HG03342 (cell line): ENCODE measurements at regions not wholly inside any gene's neighbourhood (a gene's known extent, or its start where the extent isn't known, plus 50 kb on each side); places are given as distances from the start of the nearest gene placed in this dataset.
"Not testable (repeated sequence)": the region's sequence is repeated elsewhere in the genome, so short reads cannot be mapped to it uniquely, and the experiment has no call there.

ENCODE experiments used
- ATAC-seq: cut with Tn5 transposase; IDR thresholded peaks from one replicate; pipeline ENCODE4 v1.9.1; 2021; ENCODE audit warnings: mild to moderate bottlenecking, moderate library complexity; ENCODE audit not compliant: unreplicated experiment

- ATAC-seq, result no peak
Observed at GRCh38 chr1:47656719-47657685, 219.2 kb downstream of the FOXD2 start.

DNA sequence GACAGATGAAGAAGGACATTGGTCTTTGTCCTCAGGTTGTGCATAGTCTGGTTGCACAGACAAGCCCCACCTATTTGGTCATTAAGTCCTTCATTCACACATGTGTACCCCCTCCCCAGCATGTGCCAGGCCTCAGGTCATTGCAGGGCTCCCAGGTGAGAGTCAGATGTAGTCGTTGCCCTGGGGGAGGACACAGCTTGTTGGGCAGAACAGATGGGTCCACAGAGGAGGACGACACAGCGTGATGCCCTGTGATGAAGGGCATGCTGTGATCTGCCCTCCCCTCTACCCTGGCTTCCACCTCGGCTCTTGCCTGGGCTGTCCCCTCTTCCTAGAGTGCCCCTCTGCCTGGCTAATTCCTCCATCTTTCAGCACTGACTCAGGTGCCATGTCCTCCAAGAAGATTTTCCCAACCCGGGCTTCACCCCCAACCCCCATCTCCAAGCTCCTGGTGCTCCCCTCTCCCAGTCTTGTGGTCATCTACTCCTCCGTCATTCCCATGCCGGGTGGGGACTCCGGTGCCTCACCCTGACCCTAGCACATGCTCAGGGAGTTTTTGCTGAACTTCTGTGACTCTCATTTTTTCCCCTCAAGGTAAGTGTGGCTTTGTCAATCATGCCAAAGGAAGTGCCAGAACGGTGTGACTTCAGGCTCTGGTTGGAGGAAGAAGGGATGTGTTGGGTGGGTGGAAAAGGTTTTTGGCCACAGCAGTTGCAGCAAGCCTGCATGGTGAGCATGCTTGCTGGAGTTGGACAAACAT lies 220.5 kb downstream of the FOXD2 start:
- ATAC-seq, result no peak

DNA sequence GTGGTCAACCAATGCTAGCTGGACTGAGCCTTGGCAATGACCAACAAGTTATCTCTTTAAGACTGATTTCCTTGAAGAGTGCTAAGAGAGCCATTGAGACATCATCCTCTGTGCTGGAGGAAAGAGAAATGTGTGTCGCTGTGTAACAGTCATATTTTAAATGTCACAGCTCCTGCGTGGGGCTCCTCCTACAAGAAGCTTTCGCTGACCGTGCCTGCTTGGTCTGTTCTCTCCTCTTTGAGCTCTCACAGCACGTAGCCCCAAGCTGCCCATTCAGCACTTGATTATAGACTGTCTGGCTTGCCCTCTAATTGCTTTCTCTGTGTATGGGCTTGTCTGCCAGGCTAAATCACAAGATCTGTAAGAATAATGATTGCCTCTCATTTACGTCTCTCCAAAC lies 221.3 kb downstream of the FOXD2 start:
- ATAC-seq, result no peak

GRCh38 chr1:47660622-47661021 lies 222.8 kb downstream of the FOXD2 start:
- ATAC-seq, result no peak

- ATAC-seq, result no peak
Observed at GRCh38 chr1:47661040-47661439, 223.2 kb downstream of the FOXD2 start.

DNA sequence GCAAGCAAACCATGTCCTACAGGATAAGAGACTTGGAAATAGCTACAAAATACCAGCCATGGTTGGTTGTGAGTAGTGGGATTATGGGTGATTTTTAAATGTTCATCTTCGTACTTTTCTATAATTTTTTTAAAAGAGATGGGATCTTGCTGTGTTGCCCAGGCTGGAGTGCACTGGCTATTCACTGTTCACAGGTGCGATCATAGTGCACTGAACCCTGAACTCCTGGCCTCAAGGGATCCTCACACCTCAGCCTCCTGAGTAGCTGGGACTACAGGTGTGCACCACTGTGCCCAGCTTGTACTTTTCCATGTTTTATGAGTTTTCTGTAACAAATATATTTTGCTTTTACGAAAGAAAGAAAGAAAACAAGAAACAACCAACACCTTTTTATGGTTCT lies 224.2 kb downstream of the FOXD2 start:
- ATAC-seq, result no peak

DNA sequence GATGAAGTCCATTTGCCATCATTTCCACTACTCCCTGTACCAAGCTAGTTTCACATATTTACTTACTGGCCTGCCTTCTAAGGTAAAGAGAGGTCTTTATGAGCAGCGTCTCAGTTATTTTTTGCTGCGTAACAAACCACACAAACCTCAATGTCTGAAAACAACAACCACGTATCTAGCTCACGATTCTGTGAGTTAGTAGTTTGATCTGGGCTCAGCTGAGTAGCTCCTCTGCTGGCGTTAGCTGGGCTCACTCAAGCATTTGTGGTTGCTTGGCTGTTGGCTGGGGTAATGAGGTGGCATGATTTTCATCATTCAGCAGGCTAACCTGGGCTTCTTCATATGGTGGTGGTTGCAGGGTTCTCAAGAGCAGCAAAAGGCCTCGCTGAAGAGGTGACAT lies 225.4 kb downstream of the FOXD2 start:
- no peak for ATAC-seq

DNA sequence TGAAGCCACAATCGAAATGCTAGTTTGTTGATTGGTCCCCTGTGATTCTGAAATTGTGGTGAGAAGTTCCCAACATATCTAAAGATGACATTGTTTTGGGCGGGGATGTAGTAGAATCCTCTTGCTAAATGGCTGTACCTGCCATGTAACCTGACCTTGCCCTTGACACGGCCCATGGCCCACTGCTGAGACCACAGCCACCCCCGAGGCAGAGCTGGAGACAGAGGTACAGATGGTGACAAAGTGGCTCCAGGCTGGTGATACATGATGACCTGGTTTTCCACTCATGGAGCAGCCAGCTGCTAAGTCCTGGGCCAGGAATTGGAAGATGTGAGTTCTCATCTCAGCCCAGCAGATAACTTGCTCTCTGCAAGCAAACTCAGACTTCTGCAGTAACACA lies 226.5 kb downstream of the FOXD2 start:
- no peak for ATAC-seq

DNA sequence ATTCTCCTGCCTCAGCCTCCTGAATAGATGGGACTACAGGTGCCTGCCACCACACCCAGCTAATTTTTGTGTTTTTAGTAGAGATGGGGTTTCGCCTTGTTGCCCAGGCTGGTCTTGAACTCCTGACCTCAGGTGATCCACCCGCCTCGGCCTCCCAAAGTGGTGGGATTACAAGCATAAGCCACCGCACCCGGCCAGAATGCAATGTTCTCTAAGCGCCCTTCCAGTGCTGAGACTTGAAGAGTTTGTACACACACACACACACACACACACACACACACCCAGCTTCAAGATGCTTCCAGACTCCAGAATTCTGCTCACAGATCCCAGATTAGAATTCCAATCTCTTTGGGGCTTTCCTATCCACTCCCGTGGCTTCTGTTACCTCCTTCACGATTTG lies 227.1 kb downstream of the FOXD2 start:
- not testable (repeated sequence) for ATAC-seq

DNA sequence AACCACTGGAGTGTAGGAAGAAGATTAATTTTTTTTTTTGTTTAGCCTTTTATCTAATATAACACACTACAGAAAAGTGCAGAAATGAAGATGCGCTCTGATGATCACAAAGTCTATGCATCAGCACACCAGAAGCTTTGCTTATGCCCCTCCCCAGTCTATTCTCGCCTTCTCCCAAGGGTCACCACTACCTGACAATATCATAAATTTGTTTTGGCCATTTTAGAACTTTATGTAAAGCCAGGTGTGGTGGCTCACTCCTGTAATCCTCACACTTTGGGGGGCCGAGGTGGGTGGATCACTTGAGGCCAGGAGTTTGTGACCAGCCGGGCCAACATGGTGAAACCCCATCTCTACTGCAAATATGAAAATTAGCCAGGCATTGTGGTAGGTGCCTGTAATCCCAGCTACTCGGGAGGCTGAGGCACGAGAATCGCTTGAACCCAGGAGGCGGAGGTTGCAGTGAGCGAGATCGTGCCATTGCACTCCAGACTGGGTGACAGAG lies 231.3 kb downstream of the FOXD2 start:
- ATAC-seq, result no peak

DNA sequence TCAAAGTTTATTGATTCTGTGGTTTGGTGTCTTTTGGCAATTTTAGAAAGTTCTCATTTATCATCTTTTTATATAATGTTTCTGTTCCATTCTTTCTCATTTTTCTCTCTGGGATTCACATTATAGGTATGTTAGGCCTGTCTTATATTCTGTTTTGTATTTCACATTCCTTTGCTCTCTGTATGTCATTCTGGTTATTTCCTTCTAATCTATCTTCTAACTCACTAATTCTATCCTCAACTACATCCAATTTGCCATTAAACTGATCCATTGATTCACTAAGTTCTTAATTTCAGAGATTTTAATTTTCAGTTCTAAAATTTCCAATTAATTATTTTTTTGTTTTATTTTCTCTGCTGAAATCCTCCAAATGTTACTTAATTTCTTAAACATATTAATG lies 234.8 kb downstream of the FOXD2 start:
- ATAC-seq, result no peak

DNA sequence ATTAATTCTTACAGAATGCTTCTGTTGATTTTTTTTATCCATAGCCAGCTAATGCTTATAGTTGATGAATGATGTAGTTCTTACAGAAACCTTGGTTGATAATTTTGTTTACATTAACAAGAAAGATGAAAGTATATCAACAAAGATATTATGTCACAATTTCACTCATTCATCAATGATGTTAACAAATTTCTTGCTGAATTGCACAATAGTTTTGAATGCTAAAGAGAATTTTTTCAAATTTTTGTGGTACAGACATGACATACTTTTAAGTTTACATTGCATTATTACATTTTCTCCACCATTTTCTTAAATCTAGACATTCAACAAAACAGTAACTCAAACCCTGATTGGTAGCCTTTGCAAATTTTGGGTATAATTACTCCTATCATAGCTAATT lies 236.3 kb downstream of the FOXD2 start:
- ATAC-seq, result no peak

DNA sequence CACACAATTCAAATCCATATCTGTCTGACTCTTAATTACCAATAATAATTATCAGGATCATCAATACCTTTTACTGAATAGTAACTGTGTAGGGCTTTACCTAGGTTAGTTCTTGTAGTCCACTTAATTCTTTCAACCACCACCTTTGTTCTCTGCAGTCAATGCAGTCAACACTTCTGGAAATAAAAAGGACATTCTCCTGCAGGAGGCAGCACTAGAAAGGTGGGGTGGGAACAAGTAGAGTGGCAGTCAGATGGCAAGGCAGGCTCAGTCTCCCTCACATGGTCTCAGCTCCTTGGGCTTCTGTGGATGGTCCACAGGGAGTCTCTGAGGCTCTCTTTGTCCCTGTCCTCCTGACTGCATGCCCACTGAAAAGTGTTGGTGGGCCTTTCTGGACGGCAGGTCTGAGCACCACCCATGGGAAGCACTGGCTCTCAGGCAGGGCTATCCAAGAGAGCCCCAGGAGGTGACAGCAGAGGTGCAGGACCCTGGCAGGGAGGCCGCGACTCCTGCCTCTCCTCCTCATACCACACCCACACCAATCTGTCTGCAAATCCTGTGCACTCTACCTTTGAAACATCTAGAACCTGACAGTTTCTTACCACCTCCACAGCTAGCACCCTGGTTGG lies 237.3 kb downstream of the FOXD2 start:
- no peak for ATAC-seq

DNA sequence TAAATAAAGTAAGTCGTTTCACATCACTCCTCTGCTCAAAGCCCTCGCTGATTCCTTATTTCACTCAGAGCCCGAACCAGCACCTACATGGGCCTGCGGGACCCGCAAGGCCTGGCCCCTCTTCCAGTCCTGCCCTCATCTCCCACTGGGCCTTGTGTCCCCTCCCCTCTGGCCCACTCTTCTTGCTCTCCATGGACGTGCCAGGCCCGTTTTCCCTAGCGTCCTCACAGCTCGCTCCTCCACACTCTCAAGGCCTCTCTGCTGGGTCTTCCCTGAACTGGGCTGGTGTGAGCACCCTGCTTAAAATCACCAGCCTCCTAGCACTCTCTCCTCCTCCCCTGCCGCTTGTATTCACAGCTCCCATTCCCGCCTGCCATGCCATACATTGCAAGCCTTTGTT lies 237.9 kb downstream of the FOXD2 start:
- no peak for ATAC-seq

- ATAC-seq, result no peak
Observed at GRCh38 chr1:47676311-47677054, 238.6 kb downstream of the FOXD2 start.

GRCh38 chr1:47677241-47677940 lies 239.5 kb downstream of the FOXD2 start:
- no peak for ATAC-seq

DNA sequence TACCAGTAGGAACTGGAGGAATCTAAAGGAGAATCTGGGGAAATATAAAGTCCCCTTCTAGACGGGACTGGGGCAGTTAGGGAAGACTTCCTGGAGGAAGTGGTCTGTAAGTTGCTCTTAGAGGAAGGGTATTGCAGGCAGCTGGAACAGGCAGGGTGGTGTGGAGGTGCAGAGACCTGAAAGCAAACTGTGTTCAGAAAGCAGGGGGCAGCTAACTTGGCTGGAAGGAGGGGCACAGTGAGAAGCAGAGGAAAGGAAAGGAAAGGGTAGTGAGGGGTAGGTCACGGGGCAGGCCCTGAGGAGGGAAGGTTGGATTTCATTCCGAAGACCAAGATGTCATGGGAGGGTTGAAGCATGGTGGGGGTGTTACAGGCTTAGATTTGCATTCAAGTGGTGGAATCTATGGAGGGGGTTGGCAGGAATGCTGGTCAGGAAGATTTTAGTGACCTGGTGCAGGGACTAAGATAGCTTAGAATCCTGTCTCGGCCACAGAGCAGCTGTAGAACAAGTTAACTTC lies 240.7 kb downstream of the FOXD2 start:
- no peak for ATAC-seq

- no peak for ATAC-seq
Observed at GRCh38 chr1:47679301-47679791, 241.5 kb downstream of the FOXD2 start.

- no peak for ATAC-seq
Observed at GRCh38 chr1:47679826-47680225, 242.0 kb downstream of the FOXD2 start.
